HG02610 (cell line): ENCODE measurements at regions not wholly inside any gene's neighbourhood (a gene's known extent, or its start where the extent isn't known, plus 50 kb on each side); places are given as distances from the start of the nearest gene placed in this dataset.
A peak's percentile ranks its signal among the peaks of the same experiment; 100 is the strongest.

Source experiments
- ATAC-seq: cut with Tn5 transposase; IDR thresholded peaks from one replicate; pipeline ENCODE4 v1.9.1; 2021; ENCODE audit warnings: mild to moderate bottlenecking, moderate library complexity; ENCODE audit not compliant: unreplicated experiment

DNA sequence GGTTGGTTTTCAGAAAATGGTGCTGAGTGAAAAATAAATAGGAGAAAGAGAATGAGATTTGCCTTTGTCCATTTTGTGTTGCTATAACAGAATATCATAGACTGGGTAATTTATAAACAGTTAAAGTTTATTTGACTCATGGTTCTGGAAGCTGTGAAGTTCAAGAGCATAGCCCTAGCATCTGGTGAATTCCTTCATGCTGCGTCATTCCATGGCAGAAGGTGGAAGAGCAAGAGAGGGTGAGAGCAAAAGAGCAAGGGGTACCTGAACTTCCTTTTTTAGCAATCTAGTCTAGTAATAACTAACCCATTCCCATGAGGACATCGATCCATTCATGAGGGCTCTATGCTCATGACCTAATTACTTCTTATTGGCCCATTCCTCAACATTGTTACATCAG, 209.1 kb upstream of the ZP4 start:
- no peak for ATAC-seq

DNA sequence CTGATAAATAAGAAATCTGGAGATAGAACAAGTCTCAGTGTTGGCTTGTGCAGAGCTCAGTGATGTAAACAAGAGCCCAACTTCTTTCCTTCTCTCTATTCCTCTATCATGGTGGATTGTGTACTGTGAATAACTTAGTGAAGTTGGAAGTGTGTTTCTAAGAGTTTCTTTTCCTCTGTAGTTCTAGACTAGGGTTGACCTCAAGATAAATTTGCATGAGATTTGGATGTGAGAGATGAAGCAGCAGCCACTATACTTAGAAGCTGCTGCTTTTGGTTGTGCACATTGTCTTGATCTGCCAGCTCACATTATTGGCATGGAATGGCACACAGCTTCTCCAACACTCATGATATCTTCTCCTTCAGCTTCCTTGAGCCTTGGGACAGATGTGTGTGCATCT, 198.9 kb upstream of the ZP4 start:
- peak; percentile 60 for ATAC-seq

DNA sequence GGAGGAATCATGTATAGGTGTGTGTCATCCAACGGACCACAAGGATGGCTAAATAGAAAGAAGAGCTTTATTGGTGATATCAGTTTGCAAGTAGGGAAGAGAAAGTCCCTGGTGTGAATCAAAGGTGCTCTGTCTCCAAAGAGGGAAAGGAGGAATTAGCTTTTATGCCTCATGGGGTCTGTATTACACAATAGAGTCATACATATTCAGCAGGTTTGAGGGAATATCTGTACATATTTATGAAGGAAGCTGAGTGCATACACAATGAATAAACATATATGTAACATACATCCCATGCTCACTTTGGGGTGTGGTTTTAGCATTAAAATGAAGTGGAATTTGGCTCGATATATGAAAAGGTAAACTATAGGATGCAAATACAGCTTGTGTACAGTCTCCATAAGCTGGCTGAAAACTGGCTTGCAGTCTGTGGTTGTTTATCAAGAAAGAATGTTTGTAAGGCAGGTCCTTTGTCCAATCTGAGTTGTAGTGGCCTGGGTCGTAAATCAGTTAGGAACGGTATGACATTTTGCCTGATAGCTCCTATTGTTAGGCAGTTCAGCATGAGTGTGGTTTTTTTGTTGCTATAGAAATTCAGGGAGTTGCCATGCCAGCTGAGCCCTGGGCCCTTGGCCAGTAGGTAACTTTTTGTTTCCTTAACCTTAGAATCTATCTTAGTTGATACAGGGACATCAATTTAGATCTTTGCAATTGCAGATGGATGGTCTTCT, 198.0 kb upstream of the ZP4 start:
- no peak for ATAC-seq

DNA sequence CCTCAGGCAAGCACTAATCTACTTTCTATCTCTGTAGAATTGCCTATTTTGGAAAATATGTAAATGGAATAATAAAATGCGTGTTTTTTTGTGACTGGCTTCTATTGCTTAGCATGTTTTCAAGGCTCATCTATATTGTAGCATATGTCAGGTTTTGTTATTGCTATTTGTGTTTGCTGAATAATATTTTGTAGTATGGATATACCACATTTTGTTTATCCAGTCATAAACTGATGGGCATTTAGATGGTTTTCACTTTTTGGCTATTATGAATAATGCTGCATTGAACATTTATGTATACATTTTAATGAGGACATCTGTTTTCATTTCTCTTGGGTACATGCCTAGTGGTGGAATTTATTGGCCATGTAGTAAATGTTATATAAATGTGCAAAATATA, 183.3 kb upstream of the ZP4 start:
- ATAC-seq, result no peak

DNA sequence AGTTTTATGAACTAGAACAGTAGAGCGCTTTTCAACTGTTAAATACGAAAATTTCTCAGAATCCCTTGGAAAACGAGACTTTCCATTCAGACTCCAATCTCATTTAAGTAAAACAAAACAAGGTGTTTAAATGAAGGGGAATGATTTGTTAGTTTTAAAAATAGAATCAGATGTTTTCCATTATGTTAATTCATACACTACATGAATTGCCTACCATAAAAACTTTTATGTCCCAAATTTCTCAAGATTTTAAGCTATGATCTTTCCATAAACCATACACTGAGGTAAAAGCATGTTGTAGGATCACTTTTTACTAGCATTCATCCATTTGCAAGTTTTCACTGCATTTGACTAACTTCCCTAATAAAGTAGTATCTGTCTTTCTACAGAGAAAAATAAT, 180.3 kb upstream of the ZP4 start:
- no peak for ATAC-seq

DNA sequence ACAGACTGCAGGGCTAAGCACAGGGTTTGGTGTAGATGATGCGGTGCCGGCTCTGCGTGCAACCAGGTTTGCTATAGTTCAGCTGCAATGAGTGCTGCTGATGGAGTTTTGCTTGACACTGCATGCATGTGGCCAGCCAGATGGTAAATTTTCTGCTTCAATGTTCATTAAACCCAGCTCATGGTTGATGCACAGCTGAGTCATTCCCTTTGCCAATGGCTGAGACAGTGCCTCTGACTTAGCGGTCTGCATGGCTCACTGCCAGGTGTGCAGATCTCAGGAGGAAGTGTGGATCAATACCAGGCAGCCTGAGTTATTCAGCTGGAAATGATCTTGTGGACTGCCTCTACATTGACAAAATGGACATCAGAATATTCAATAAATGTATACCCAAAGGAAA, 172.7 kb upstream of the ZP4 start:
- peak; percentile 62 for ATAC-seq

DNA sequence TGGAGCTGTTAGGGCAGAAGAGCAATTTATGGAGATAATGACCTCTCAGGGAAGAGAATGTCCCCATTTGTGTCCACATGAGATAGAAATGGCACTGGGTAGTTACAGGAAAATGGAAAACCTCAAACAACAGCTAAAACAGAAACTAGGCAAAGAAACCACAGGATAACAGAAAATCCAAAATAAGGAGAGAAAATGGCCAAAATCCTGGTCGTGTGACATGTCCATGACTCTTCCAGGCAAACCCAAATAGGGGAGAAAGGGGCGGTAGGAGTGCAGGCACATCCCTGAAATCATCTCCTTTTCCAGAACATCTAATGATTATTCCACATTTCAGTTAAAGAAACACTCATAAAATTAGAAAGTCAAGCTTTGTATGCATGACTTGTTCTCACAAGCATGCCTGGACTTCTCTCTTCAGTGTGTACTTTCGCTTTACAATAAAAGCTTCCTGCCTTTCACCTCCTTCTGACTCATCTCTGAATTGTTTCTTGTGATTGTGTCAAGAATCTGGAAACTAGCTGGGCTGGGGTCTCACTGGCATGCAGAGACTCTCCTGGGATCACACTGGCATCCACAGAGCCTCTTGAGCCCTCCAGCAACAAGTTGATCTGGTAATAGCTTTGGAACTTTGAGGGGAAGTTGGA, 171.4 kb upstream of the ZP4 start:
- ATAC-seq, result peak; percentile 69

DNA sequence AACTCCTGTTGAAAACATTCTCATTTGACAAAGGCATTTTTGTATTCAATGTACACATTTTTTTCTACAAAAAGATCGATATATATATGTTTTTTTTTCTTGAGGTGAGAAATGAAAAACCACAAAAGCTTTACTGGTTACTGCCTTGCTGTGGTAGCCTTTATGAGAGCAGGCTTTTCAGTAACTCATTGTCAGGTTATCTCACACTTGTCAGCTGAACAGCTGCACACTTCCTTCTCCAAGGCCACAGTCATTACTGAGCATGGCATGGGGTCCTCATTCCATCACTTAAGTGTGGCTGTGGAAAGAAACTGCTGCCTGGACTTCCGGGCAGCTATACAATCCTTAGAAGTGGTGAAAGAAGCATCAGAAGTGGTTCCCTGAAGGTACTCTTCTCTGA, 169.3 kb upstream of the ZP4 start:
- peak; percentile 74 for ATAC-seq

DNA sequence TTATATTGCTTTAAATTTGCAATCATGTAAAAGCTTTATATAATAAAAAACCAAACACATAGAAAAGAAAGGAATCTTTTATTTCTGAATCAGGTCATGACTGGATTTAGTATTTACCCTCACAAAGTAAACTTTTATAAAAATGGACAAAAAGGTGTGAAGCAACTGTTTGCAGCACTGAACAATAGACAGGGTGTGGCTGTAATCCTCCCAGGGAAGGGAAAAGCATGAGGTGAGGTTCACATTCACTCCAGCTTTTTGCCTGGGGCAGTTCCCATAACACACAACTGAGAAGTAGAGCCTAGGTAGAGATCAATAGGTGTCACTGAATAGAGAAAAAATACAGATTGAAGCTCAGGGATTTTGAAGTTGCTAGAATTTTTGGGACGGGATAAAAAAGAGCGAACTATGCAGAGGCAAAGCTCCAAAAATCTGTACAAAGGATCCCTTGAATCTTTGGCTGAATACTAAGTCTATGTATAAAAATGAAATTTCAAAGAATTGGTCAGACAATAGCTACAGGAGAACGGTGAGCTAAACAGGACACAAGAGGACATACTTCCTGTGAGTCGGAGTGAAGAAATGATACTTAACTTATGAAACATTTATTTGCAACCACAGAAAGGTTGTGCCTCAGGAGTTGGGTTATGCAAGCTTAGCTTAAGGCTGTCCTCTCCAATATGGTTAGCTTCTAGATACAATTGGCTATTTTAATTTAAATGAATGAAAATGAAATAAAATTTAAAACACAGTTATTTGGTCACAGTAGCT, 162.0 kb upstream of the ZP4 start:
- no peak for ATAC-seq

DNA sequence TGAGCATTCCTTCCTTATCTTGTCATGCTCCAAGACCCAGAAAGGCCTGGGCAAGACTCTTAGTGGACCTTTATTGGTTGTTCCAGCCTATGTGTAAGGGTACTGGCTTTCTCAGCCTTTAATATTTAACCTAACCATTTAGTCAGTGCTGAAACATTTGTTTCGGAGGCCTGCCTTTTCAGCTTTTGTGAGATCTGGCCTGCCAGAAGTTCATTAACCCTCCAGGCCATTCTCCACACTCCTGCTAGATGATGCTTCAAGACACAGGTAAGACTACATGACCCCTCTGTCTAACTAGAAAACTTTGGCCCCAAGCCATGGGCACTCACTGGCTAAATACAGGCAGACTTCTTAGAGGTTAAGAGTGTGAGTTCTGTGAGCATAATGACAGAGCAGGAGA, 138.4 kb upstream of the ZP4 start:
- ATAC-seq, result no peak

DNA sequence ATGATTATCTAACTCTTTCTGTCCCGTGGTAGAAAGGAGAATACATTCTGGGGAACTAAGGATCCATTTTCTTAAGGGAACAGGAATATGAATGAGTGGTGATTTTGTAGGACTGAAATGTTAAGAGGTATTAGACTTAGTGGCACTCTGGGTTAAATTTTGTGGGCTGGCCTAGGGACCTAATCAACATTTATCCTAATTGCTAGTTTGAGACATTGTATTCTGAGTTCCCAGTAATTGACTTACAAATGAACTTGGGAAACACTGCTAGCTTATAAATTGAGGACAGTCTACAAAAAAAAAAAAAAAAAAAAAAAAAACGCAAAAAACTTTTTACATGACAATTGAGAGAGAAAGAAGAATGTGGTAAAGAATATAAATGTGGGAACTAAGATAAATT, 136.6 kb upstream of the ZP4 start:
- no peak for ATAC-seq

DNA sequence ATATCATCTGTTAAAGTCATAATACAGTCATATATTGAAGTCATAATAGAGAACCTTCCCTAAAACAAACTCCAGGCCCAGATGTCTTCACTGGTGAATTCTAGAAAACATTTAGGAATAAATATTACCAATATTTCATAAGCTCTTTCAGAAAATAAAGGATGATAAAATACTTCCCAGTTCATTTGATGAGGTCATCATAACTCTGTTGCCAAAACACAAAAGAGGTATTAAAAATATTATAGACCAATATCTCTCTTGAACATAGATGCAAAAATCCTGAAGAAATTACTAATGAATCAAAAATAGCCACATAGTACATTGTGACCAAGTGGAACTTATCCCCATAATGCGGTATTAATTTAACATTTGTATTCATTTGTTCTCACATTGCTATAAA, 132.4 kb upstream of the ZP4 start:
- no peak for ATAC-seq

DNA sequence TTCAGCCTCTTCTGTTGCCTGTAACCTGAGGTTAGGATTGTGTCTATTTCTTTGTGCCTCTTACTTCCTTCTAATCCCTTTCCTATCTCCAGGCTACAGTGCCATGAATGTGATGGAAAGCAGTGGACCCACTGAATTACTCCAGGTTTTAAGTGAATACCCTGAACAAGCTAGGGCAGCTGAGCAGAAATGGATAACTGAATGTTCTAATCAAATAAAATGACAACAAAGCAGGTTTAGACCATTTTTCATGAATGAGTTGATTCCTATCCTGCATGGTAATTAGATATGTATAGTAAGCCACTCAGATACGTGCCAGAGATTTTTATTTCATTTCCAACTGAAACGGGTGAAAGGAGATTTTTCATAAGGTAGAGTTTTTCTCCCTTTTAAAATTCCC, 127.5 kb upstream of the ZP4 start:
- no peak for ATAC-seq

DNA sequence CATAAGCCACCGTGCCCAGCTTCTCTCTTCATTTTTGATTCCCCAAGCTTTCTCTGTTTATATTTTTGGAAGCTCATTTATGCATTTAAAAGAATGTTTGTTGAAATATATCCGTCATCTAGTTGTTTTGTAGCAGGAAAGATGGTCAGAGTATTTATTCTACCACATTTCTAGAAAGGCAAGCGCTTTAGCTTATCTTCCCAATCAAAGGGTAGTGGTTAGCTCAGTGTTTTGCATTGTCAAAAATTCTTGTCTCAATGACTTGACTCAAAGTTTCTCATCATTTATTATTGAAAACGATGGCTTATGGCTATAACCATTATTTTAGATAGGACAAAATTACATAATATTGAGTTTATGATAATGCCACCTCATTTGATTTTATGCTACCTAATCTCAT, 116.1 kb upstream of the ZP4 start:
- ATAC-seq, result no peak

DNA sequence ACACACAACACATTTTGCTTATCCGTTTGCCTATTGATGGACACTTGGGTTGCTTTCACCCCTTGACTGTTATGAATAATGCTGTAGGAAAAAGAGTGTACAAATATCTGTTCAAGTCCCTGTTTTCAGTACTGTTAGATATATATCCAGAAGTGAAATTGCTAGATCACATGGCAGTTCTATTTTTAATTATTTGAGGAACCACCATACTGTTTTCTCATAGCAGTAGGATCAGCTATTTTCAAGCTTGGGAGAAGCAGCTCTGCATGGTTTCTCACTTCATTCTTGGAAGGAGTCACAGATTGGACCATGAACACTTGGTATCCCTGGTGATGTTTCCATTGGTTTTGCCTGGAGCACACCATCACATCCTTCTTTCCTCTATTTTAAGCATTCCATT, 114.4 kb upstream of the ZP4 start:
- no peak for ATAC-seq

DNA sequence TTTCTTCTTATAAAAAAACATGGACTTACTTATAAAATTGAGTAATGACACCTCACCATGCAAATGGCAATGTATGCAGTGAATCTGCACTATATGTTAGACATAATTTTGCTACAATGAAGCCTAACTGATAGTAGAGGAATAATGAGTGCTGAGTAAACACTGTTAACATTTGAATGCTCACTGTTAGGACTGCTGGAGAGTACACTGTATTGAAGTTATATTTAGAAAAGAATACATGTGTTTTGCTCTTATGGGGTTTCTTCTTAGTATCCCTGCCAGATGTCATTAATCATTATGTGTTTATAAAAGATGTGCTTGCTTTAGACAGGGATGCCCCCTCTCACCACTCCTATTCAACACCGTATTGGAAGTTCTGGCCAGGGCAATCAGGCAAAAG, 111.1 kb upstream of the ZP4 start:
- no peak for ATAC-seq

DNA sequence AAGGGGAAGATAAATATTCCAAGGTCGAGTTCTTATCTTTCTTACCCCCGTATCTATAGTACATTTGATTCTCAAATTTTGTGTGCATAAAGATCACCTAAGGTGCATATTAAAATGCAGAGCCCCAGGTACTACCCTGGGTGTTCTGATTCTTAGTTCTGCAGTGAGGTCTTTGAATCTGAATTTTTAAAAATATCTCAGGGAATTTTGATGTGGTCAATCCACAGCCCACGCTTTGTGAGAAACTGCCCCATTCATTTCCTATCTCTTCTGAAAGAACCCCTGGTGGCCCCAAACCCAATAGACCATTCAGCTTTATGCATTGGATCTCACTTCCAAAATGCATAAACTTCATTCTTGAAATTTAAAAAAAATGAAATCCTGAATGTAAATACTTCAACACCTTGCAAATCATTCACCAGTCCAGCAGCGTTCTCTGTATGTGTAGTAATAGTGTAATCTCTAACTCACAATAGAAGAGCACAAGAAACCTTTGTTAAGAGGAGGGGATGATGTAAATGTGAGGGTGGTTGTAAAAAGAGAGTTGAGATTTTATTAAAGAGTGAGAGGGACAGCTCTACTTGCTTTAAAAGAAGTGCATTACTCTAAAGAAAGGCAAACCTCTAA, 108.8 kb upstream of the ZP4 start:
- peak; percentile 74 for ATAC-seq

DNA sequence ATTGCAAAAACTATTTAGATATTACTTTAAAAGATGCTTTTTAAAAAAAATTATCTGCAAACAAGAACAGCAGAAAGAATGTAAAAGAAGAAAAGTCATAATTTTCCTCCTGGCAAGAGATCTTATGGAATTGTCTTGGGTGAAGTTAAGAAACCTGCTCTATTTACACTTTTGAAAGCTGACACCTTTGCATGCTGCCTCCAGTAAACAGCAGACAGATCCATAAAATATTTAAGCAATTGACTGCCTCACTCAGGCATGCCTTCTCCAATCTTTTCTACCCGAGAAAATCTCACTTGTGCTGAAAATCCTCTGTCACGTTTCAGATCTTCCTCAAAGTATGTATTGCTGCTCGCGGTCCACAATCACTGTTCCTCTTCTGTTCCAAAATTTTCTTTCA, 107.9 kb upstream of the ZP4 start:
- no peak for ATAC-seq

DNA sequence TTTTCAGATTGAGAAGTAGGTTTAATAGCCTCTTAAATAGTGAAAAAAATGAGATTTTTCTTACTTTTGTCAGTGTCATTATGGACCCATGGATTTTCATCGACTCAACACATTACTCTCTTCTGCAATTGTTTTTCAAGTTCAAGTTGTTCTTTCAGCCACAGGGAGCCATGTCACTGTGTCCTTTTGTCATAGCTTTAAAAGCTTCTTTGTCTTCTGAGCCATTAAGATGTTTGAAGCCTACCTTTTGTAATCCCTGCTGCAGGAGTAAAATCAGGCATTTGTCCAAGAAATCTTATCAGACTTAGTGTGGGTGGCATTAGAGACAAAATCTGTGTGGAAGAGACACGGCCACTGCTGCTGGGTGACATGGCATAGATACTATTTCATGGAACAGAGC, 92.8 kb upstream of the ZP4 start:
- no peak for ATAC-seq

DNA sequence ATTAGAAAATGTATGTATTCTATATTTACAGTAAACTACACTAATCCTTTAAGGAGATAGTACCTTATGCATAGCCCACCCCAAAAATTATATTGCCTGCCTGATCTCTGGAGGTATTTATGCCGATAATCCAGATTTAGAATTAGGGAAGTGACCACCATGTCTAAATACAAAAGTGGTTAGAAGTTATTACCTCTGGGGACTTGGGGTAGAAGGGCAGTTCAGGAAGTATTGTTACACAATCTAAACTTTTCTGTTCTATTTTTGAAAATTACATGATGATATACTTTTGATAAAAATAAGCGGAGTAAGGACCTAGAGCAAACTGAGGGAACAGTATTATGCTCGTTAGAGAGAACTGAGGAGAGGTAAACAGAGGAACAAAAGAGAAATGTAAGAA, 90.5 kb upstream of the ZP4 start:
- no peak for ATAC-seq

DNA sequence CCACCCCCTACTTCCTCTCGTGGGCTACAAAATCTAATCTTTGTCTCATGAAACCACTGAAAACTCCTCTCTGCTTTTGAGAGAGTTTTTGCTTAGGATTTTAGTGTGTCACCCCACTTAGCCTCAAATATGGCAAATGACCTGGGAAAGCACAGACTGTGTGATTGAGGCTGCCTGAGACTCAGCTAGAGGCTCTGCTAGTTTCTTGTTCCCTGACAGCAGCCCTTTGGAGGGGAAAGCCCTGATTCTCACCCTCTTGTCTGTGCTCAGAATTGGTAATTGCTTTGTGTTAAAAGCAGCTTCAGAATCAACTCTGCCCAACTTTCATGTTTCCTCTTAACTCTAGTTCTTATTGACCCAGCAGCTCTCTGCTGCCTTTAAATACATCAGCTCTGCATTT, 85.6 kb upstream of the ZP4 start:
- ATAC-seq, result peak; percentile 83

DNA sequence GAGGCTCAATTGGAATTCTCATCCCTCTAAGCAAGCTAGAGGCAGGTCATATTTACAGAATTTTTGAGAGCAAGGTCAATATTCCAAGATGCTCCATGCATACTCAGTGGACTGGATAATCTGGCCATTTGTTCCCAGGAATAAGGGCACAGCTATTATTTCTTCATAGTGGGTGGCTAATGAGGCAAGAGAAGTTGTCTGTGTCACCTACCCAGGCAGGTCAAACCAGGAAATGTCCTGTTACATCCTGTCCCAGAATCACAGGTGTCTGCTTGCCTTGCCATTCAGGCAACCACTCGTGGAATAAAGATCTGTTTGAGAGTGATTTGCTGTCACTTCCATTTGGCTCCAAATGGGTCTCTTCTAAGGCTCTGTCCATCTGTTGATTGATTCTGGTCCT, 85.2 kb upstream of the ZP4 start:
- ATAC-seq, result peak; percentile 38
